IMR-90 (cell line): ENCODE measurements at regions not wholly inside any gene's neighbourhood (a gene's known extent, or its start where the extent isn't known, plus 50 kb on each side); places are given as distances from the start of the nearest gene placed in this dataset.

Experiments used
- ATAC-seq: fragments of 200-7000 bp; cut with Tn5 transposase; 2 replicates; pipeline ENCODE4 v1.9.1; 2020; ENCODE audit warnings: low read depth, mild to moderate bottlenecking, moderate library complexity
- BruUV-seq: library from RNA; stranded (reverse); fragments of 400-500 nt; replicated peaks from 2 replicates; lab custom pipeline; 2021; lab: Mats Ljungman, UMichigan
- CTCF ChIA-PET: fragments of 300-600 bp; formaldehyde crosslinking; extraction: SDS; loops from one replicate; lab custom pipeline; 2021; ENCODE audit warnings: antibody characterized with exemption; lab: Yijun Ruan, JAX
- POLR2A ChIA-PET: fragments of 300-600 bp; sonication (Branson Sonifier 250); formaldehyde crosslinking; loops from one replicate; lab custom pipeline; 2022; ENCODE audit warnings: antibody characterized with exemption; ENCODE audit not compliant: unreplicated experiment; lab: Charles Lee
- DNase-seq: peaks from one replicate; pipeline ENCODE4 v3.0.0; 2013
- H2AFZ ChIP-seq: replicated peaks from 2 replicates; pipeline ENCODE3; 2013; ENCODE audit warnings: low read length, mild to moderate bottlenecking; ENCODE audit not compliant: poor library complexity
- H2AK5ac ChIP-seq: 2 replicates; pipeline ENCODE4 v1.6.1; 2013; ENCODE audit warnings: low read depth, low read length, inconsistent platforms
- H2AK9ac ChIP-seq: replicated peaks from 2 replicates; pipeline ENCODE3; 2013; ENCODE audit warnings: mild to moderate bottlenecking, low read depth, low read length, moderate library complexity; ENCODE audit not compliant: poor library complexity
- H2BK120ac ChIP-seq: 2 replicates; pipeline ENCODE4 v1.6.1; 2013; ENCODE audit warnings: low read depth, low read length, inconsistent platforms
- H2BK15ac ChIP-seq: 3 replicates; pipeline ENCODE4 v1.6.1; 2013; ENCODE audit warnings: low read depth, low read length, inconsistent platforms
- H2BK20ac ChIP-seq: 2 replicates; pipeline ENCODE4 v1.6.1; 2013; ENCODE audit warnings: low read depth, mild to moderate bottlenecking, inconsistent platforms, low read length, moderate library complexity
- H2BK5ac ChIP-seq: 2 replicates; pipeline ENCODE4 v1.6.1; 2013; ENCODE audit warnings: mild to moderate bottlenecking, low read depth, low read length, inconsistent platforms; ENCODE audit not compliant: poor library complexity, severe bottlenecking
- H3K14ac ChIP-seq: replicated peaks from 2 replicates; pipeline ENCODE4 v1.6.1; 2013; ENCODE audit warnings: low read depth, low read length, inconsistent platforms
- H3K18ac ChIP-seq: 2 replicates; pipeline ENCODE4 v1.6.1; 2013; ENCODE audit warnings: low read depth, low read length, control low read depth
- H3K23ac ChIP-seq: 2 replicates; pipeline ENCODE4 v1.6.1; 2013; ENCODE audit warnings: low read depth, low read length, inconsistent platforms
- H3K27ac ChIP-seq: 2 replicates; pipeline ENCODE4 v1.5.1; 2013; ENCODE audit warnings: mild to moderate bottlenecking, control low read depth, low read length; ENCODE audit not compliant: insufficient read depth
- H3K27me3 ChIP-seq: 2 replicates; pipeline ENCODE4 v1.6.1; 2013; ENCODE audit warnings: low read length; ENCODE audit not compliant: control insufficient read depth, insufficient read depth
- H3K36me3 ChIP-seq: 2 replicates; pipeline ENCODE4 v1.6.1; 2013; ENCODE audit warnings: low read length, mixed read lengths; ENCODE audit not compliant: control insufficient read depth, insufficient read depth
- H3K4ac ChIP-seq: 2 replicates; pipeline ENCODE4 v1.6.1; 2013; ENCODE audit warnings: low read depth, low read length, inconsistent platforms
- H3K4me1 ChIP-seq: 2 replicates; pipeline ENCODE4 v1.6.1; 2013; ENCODE audit warnings: low read length, mixed read lengths; ENCODE audit not compliant: control insufficient read depth, insufficient read depth
- H3K4me2 ChIP-seq: 2 replicates; pipeline ENCODE4 v1.6.1; 2013; ENCODE audit warnings: low read depth, mild to moderate bottlenecking, control low read depth, low read length, moderate library complexity
- H3K4me3 ChIP-seq: 2 replicates; pipeline ENCODE4 v1.5.1; 2013; ENCODE audit warnings: low read depth, mild to moderate bottlenecking, control low read depth, low read length, moderate library complexity; ENCODE audit not compliant: insufficient read depth
- H3K56ac ChIP-seq: 2 replicates; pipeline ENCODE4 v1.6.1; 2013; ENCODE audit warnings: low read length, inconsistent platforms; ENCODE audit not compliant: insufficient read depth; ENCODE audit errors: extremely low read depth
- H3K79me1 ChIP-seq, 2 experiments: 2 replicates each; pipeline ENCODE4 v1.6.1; 2013; ENCODE audit warnings: low read length in 2 of 2, inconsistent platforms in 1 of 2, low read depth in 1 of 2
- H3K9ac ChIP-seq: 2 replicates; pipeline ENCODE4 v1.6.1; 2013; ENCODE audit warnings: low read depth, low read length, control low read depth
- H3K9me1 ChIP-seq: 2 replicates; pipeline ENCODE4 v1.6.1; 2013; ENCODE audit warnings: low read length, inconsistent platforms; ENCODE audit not compliant: insufficient read depth
- H3K9me3 ChIP-seq: 2 replicates; pipeline ENCODE4 v1.6.1; 2013; ENCODE audit warnings: low read length; ENCODE audit not compliant: control insufficient read depth, insufficient read depth
- H4K20me1 ChIP-seq: 2 replicates; pipeline ENCODE4 v1.6.1; 2013; ENCODE audit warnings: low read length, inconsistent platforms; ENCODE audit not compliant: insufficient read depth
- H4K5ac ChIP-seq: 2 replicates; pipeline ENCODE4 v1.6.1; 2013; ENCODE audit warnings: mild to moderate bottlenecking, low read depth, low read length, control low read depth
- H4K8ac ChIP-seq, 2 experiments: 2 replicates each; pipeline ENCODE4 v1.6.1; 2013; ENCODE audit warnings: low read depth in 2 of 2, low read length in 2 of 2, control low read depth in 1 of 2, inconsistent platforms in 1 of 2
- H4K91ac ChIP-seq: 2 replicates; pipeline ENCODE4 v1.6.1; 2013; ENCODE audit warnings: low read depth, low read length, inconsistent platforms; ENCODE audit not compliant: insufficient read depth
- MAFK ChIP-seq: IDR thresholded peaks from 2 replicates; pipeline ENCODE4 v1.6.1; 2012; ENCODE audit warnings: low read depth, low read length, improper control_type of control experiment
- NFE2L2 ChIP-seq: fragments of 150-350 bp; IDR thresholded peaks from 2 replicates; pipeline ENCODE4 v1.6.1; 2016; ENCODE audit warnings: low read depth, mild to moderate bottlenecking, low read length
- WGBS, 2 experiments: methylation state at CpG; one replicate each; pipeline versions ENCODE4 v1.1.5 to v1.1.7; 2013; ENCODE audit warnings: missing lambda C conversion rate in 2 of 2; ENCODE audit not compliant: insufficient read length in 1 of 2; ENCODE audit errors: extremely low coverage in 2 of 2; 5-methylcytosine and 5-hydroxymethylcytosine counted together
- dilution Hi-C: fragments of 300-500 bp; cut with HindIII; formaldehyde crosslinking; loops from one replicate; pipeline ENCODE4 v1.14.3; 2018; ENCODE audit warnings: low sequenced_read_pairs; ENCODE audit not compliant: unreplicated experiment
- in situ Hi-C: fragments of 300-500 bp; cut with MboI; formaldehyde crosslinking; loops from 3 replicates; pipeline ENCODE4 v1.14.3; 2019; ENCODE audit warnings: low sequenced_read_pairs, inconsistent platforms, mixed read lengths
- intact Hi-C: fragments of 100-400 bp; cut with micrococcal nuclease; formaldehyde crosslinking; loops from 2 replicates; pipeline ENCODE4 v1.10.0; 2022
- TF ChIP-seq, protein P1 (sequence below): fragments of 150-350 bp; IDR thresholded peaks from 2 replicates; pipeline ENCODE4 v1.6.1; 2017; ENCODE audit warnings: mild to moderate bottlenecking, antibody characterized with exemption, low read length, low read depth
- TF ChIP-seq, protein P2 (sequence below): fragments of 150-350 bp; IDR thresholded peaks from 2 replicates; pipeline ENCODE4 v1.6.1; 2016; ENCODE audit warnings: low read depth, mild to moderate bottlenecking, low read length, moderate library complexity, borderline replicate concordance

DNA sequence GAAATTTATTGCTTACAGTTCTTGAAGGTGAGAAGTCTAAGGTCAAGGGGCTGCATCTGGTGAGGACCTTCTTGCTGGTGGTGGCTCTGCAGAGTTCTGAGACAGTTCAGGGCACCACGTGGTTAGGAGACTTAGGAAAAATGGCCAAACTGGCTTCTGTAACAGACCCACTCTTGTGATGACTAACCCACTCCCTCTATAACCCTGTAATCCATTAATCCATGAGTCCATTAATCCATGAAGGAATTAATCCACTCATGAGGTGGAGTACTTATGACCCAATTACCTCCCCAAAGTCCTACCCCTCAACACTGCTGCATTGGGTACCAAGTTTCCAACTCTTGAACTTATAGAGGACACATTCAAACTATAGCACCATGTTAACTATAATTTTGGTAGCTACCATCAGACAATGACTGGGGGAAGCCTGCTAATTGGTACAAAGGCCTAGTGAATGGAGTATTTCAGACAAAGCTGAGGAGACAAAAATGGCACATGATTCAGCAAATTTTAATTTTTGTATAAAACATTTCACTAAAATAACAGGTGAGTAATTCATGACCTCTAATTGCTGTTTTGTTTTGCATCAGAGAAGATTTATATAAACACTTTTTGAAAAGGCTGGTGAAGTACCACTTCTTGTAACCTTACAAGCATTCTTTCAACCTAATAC, 374.1 kb upstream of the TBL1XR1 start:
- DNase-seq (no peak), ATAC-seq (no peak)
- H2BK15ac ChIP-seq, result no peak overlapping the region
- dilution Hi-C loops (no loop called here), intact Hi-C loops (no loop called here), in situ Hi-C loops (no loop called here)
- no peak overlapping the region for H3K14ac ChIP-seq
- H3K4ac ChIP-seq, result no peak overlapping the region
- no peak overlapping the region for H3K56ac ChIP-seq
- H3K4me1 ChIP-seq, result peaks cover 2% of the 10 kb centered on the region; the same call in 1 of the 2 replicates
- 0 out of 4 replicates have a peak overlapping the region, but pooled peaks of 1 of the 2 experiments have one; percentile 13 for H4K8ac ChIP-seq
- no peak overlapping the region for H2AK5ac ChIP-seq
- no peak overlapping the region for H2AFZ ChIP-seq
- POLR2A ChIA-PET, result no interaction called here
- H3K18ac ChIP-seq, result no peak overlapping the region
- H4K5ac ChIP-seq, result no peak overlapping the region
- H3K9me1 ChIP-seq, result peaks cover 5% of the 10 kb centered on the region
- no peaks in the 10 kb centered on the region for H3K79me1 ChIP-seq
- no peaks in the 10 kb centered on the region for H4K20me1 ChIP-seq
- TF ChIP-seq NFE2L2 (peak; percentile 50; the same call in 1 of the 2 replicates), MAFK (peak; percentile 53)
- TF ChIP-seq, protein P1, sequence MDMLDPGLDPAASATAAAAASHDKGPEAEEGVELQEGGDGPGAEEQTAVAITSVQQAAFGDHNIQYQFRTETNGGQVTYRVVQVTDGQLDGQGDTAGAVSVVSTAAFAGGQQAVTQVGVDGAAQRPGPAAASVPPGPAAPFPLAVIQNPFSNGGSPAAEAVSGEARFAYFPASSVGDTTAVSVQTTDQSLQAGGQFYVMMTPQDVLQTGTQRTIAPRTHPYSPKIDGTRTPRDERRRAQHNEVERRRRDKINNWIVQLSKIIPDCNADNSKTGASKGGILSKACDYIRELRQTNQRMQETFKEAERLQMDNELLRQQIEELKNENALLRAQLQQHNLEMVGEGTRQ, result no peak
- TF ChIP-seq, protein P2, sequence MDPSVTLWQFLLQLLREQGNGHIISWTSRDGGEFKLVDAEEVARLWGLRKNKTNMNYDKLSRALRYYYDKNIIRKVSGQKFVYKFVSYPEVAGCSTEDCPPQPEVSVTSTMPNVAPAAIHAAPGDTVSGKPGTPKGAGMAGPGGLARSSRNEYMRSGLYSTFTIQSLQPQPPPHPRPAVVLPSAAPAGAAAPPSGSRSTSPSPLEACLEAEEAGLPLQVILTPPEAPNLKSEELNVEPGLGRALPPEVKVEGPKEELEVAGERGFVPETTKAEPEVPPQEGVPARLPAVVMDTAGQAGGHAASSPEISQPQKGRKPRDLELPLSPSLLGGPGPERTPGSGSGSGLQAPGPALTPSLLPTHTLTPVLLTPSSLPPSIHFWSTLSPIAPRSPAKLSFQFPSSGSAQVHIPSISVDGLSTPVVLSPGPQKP, result no peak
- BruUV-seq, result no TSS peak
- no peak overlapping the region for H3K4me3 ChIP-seq
- no peak overlapping the region for H4K91ac ChIP-seq
- CTCF ChIA-PET, result interaction anchor here (0.9 kb wide), 1 partner anchor 21 kb away, joined by 3 read pairs; no protein-coding TSS in a partner anchor
- H3K27me3 ChIP-seq, result no peaks in the 10 kb centered on the region
- no peak overlapping the region for H3K4me2 ChIP-seq
- H3K23ac ChIP-seq, result no peak overlapping the region
- no peaks in the 10 kb centered on the region for H3K36me3 ChIP-seq
- no peaks in the 10 kb centered on the region for H3K9me3 ChIP-seq
- no peak overlapping the region for H2BK120ac ChIP-seq
- H2AK9ac ChIP-seq, result no peak overlapping the region
- no peak overlapping the region for H2BK5ac ChIP-seq
- H3K9ac ChIP-seq, result no peak overlapping the region
- H3K27ac ChIP-seq, result no peak overlapping the region
- 80% methylated on average over 1 of the region's 1 CpG; no CpG with 5 or more reads in 1 of the 2 experiments for WGBS, 2 experiments
- H2BK20ac ChIP-seq, result no peak overlapping the region
